GM04504 (cell line): ENCODE measurements at regions not wholly inside any gene's neighbourhood (a gene's known extent, or its start where the extent isn't known, plus 50 kb on each side); places are given as distances from the start of the nearest gene placed in this dataset.
"Not testable (repeated sequence)": the region's sequence is repeated elsewhere in the genome, so short reads cannot be mapped to it uniquely, and the experiment has no call there.

Experiments used
- DNase-seq: peaks from one replicate; pipeline ENCODE4 v3.0.0-alpha.2; 2012; ENCODE audit warnings: low read depth

DNA sequence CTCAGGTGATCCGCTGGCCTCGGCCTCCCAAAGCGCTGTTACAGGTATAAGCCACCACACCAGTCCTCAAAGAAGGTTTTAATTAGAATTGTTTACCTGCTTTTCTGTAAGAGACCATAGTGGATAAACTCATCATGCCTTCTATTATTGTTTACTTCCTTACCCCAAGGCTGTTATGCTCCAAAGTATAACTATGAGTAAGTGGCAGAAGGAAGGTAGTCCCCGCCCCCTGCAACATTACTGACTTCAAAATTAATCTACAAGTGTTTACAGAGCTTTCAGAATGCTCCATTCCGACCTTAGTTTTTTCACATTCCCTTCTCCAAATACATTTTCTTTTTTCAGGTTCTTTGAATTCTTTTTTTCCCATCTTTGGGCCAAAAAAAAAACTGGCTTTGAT lies 480.5 kb upstream of the NOX3 start:
- DNase-seq: no peak

DNA sequence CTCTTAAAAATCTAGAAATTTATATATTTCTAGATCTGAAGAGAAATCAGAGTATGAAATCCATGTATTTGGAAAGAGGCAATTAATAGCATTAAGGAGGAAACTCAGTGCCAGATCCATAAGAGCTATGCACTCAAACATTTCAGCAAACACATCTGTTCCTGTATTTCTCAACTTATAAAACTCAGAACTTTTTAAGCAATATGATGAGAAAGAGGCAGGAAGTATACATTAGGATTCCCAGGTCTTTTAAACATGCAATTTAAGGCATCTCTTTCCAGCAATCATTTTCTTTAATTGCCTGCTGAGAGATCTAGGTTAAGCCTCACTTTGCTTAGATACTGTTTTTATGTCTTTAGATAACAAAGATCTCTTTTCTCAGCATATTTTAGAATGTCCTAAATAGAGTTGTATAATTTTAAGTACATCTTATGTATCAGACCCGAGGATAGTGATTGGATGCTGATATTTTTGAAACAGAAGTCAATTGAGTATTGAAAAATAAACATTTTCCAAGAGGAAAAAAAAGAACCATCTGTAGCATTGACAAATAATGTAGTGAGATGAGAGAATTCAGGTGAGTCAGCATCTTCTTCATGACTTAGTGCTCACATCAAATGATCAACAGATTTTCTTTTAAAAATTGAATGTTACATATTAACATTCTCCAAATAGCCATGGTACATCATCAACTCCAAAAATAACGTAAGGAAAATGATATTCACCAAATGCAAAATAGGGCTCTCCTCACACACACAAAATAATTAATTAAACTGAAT lies 461.4 kb upstream of the NOX3 start:
- no peak for DNase-seq

DNA sequence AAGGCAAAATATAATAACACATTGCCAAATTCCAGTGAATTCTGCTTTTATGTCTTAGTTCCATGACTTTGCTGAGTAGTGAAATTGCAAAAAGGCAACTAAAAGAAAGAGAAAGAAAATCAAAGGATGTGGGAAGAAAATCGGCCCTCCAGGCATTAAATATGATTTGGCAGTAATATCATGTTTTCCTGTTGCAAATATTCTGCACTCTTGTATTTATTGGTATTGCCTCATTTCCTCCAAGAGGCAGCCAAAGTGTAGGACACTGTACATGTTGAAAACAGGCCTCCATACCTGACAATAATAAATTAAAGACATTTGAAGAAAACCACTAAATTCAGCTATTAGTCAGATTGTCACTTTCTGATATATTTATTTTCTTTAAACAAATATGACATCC lies 460.0 kb upstream of the NOX3 start:
- no peak for DNase-seq

DNA sequence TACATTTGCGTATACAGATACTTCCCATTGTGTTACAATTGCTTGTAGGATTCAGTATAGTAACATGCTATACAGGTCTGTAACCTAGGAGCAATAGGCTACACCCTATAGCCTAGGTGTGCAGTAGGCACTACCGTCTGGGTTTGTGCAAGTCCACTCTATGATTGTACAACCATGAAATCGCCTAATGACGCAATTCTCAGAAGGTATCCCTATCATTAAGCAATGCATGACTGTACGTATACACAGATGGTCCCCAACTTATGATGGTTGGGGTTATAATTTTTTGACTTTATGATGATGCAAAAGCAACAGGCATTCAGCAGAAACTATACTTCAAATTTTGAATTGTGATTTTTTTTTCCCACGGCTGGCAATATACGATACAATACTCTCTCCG lies 458.2 kb upstream of the NOX3 start:
- DNase-seq: no peak

DNA sequence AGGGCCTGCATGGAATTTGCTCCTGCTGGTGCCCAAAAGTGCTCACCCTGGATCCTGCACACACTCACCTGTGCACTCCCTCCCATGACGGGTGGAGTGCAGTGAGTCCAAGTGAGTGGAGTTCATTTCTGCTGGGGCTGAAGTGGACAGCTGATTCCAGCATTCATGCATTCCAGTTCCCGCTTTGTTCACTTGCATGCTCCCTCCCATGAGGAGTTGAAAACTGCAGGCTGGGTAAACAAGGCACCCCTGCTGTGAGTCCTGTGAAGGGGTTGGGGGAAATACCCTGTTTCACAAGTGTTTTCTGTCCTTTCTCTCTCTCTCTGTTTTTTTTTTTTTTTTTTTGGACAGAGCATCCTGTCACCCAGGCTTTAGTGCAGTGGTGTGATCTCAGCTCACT lies 454.1 kb upstream of the NOX3 start:
- no peak for DNase-seq

DNA sequence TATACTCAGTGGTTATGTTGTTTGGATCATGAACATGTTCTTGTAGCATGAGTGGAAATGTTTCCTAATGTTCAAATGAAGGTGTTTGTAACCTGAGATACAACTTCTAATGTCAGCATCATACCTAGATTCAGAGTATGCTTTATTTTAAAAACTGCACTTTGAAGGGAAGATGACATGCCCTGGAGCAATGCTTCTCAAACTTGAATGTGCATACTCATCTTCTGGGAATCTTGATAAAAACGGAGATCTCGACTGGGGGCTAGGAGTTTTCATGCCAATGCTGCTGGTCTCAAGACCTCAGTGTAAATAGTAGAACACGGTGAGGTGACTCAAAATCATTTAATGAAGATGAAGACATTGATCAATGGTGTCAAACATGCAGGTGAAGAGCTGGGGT lies 440.0 kb upstream of the NOX3 start:
- DNase-seq: no peak

DNA sequence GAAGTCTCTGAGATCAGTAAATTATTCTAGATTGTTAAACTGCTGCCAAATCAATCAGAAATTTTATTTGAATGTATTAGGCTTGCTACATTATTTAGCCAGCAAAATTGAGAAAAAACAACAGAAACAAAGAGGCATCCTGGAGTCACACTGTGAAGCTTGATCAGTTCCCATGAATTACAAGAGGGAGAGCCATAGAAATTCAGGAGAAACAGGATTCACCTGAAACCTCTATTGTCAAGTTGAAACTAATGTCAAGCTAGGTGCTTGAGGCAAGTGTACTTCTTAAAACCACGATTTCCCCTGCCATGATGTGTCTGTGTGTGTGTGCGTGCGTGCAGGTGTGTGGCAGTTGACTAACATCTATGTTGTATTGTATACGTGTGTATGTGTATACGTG lies 439.1 kb upstream of the NOX3 start:
- no peak for DNase-seq

DNA sequence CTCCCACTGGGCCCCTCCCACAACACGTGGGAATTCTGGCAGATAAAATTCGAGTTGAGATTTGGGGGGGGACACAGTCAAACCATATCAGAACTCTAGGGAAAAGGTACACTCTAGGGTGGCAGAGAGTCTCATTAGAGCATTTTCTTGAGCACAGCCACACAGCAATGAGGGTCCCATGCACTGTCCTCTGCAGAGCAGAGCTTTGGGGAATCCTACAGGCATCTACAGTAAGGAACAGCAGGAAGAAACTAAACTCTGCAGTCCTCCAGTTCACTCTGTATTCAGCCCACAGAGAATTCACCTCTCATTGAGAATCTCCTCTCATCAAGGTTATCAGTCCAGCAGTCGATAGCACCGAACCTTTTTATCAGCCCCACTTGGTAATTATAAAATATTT lies 438.6 kb upstream of the NOX3 start:
- no peak for DNase-seq

DNA sequence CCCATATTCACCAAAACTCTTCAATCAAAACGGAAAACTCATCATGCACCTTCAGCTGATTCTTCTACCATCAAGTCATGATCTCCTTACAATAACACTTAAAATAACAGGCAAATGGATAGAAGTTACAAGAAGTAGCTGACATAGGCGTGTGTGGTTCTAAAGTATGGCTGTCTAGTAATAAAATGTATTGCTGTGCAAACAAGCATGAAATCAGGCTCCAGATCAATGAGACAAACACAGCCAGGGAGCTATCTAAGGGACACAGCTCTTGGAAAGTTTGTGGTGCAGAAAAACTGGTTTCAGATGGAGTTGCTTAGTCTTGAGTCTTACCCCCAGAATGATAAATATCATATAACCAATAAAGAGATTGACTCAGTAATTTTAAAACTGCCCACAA lies 434.8 kb upstream of the NOX3 start:
- DNase-seq: no peak

DNA sequence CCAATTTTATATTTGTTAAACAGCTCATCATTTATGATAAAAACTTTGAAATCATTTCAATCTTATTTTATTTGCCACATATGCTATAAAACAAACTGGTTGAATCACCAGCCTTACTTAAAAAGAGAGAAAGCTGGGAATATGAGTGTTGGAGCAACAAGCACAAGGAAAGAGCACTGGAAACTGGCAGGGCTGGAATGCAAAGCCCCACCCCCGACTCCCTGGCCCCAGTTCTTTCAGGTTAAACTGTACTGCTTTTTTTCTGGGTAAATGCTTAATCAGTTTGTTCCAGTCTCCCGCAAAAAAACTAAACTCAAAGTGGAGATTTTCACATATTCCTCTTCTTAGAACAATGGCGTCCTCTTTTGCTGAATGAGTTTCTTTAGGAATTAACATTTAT lies 433.8 kb upstream of the NOX3 start:
- DNase-seq: no peak

DNA sequence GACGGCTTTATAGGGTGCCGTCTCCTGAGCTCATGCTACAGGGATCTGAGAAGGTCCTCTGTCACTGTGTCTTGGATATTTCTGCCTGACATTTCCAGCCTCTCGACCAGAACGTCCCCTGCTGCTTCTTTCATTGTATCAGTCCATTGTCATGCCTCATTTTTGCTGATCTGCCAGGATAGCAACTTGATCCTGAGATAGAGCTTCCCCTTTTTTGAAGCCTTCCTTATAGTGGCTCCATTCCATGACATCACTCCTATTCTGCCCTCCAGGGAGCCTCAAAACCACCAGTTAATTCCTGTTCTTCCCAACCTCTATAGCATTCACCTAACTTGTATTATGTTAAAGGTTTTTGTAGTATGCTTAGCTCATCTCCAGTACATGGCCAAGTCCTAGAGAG lies 431.8 kb upstream of the NOX3 start:
- DNase-seq: no peak

DNA sequence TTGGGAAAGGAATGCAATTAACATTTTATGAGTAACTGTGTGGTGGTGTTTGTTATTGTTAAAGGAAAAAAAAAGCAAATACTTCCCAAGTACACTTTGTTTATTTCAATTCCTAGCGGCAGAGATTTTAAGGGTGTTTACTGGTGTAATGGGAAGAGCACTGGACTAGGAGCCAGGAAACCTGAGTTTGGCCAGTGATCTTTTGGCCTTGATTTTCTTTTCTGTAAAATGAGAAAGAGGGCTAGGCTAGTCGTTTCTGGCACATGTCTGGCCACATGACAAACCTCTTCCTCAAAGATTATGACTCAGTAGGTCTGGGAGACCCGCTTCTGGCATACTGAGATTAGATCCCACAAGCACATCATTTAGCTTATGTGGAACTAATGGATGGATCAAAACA lies 428.1 kb upstream of the NOX3 start:
- DNase-seq: no peak

DNA sequence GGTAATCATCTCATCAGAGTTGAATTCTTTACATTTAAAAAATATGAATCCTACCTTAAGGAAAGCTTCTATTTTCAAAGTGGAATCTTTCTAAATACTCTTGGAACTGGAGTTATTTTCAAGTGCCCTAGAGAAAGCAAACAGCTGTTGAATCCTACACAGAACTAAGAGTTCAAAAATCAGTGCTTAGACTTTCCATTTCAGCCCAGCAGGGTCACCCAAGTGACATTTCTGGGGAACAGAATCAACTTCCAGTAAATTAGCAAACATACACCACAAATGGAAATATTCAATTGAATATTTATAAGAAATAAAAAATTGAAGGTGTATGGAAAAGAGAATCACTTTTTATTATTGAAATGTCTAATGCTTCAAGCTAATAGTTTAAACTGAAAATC lies 427.7 kb upstream of the NOX3 start:
- no peak for DNase-seq

DNA sequence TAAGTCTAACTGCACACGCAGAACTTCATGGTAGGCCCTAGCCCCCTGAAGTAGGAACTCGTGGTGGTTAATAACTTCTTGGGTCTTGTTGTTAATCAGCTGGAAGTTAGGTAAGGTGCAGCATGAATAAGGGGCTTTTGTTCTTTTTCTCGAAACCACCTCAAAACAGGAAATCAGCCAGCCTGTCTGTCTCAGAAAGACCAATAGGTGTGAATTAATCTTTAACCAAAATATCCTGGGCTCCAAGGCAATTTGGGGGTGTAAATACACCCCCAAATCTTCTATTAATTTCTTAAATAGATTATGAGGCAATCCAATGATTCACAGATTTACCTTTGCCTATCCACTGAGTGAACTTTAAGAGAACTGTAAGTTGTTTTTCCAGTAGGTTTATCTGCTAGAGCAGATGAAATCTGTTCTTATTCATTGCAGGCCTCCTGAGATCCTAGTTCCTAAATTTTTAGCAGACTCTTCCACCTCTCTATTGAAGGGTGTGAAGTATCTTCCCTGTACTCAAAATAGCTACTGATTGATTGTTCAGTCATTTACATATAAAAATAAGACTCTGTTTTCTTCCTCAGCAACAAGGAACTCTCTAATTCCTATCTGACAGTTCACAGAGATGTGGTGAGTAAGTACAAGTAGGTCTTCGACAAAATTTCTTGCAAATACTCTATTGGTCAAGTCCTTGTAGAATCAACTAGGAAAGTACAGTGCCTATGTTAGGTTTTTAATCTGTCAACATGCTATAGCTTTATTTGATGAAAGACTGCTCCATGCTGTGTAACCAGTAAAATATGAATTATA lies 427.1 kb upstream of the NOX3 start:
- DNase-seq: no peak

DNA sequence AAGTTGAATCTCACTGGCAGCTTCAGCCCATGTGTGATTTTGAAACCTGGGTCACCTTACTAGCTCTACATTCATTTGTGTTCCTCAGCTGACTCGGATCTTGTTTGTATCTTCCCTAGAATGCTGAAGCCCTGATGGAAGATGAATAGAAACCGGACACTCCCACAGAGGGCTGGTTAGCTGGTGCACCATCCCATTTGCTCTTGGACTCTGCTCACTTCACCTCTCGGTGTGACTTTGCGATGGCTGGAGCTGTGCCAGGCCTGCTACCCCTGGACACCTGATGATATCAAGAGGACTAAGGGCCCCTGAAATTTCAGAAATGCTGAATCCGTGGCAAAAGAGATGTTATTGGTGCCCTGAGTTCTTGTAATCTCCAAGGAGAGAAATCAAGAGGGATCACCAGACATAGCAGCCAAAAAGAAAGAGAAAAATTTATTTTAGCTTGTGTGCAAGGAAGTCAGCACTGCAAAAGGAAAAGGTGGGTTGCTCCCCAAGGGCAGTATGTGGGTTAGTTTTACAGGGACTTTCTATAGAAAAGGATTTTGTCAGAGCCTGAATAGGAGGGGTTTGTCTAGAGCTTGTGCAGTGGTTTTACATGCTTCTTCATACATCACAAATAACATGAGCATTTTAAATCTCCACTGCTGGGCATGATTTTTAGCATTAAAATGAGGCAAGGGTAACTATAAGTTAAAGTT lies 426.3 kb upstream of the NOX3 start:
- DNase-seq: no peak

DNA sequence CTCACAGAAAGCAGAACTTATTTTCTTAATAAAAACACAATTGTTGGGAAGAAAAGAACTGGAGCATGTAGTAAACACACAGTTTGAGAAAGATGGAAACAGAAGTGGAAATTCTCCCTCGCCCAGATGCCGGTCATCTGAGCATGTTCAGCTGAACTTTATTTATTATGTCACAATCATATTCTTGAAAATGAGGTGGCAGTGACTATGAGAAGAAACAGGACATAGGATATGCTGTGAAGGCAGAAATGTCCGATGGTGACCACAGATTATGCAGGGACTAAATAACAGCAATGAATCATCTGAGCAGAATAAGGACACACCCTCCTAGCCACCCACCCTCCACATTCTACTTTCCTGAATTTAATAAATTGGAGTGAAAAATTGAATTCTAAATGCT lies 425.3 kb upstream of the NOX3 start:
- DNase-seq: no peak

DNA sequence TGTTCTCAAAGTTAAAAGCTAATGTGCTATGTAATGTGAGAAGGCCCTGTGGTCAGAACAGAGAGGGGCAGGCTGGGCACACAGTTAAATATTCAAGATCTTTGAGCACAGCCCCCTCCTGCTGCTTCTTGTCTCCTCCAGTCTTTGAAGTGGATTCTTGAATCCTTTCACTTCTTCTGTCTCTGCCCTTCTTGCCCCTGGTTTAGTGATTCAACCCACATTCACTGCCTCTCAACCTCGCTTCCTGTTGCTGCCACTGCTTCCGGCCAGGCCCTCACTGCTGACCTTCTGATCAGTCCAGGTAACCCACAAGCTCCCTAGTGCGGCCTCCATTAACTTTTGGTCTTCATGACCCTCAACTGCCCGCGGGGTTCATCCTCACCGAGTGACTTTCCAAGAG lies 417.3 kb upstream of the NOX3 start:
- DNase-seq: no peak

DNA sequence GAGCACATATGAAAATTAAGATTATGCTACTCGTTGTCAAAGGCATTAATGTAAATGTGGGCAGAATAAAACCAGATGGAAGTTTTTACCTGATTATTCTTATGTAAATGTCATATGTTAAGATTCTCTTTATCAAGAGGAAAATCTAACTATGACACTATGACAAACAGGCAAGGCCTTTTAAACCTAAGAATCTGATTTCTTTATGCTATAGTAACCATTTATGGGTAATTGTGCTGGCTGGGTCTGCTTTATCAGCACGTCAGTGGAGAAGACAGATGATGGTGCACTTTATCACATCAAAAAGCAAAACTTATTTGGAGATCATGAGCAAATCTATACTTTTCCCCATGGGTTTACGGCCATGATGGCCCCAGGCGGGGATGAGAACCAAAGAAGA lies 412.0 kb upstream of the NOX3 start:
- DNase-seq: no peak

DNA sequence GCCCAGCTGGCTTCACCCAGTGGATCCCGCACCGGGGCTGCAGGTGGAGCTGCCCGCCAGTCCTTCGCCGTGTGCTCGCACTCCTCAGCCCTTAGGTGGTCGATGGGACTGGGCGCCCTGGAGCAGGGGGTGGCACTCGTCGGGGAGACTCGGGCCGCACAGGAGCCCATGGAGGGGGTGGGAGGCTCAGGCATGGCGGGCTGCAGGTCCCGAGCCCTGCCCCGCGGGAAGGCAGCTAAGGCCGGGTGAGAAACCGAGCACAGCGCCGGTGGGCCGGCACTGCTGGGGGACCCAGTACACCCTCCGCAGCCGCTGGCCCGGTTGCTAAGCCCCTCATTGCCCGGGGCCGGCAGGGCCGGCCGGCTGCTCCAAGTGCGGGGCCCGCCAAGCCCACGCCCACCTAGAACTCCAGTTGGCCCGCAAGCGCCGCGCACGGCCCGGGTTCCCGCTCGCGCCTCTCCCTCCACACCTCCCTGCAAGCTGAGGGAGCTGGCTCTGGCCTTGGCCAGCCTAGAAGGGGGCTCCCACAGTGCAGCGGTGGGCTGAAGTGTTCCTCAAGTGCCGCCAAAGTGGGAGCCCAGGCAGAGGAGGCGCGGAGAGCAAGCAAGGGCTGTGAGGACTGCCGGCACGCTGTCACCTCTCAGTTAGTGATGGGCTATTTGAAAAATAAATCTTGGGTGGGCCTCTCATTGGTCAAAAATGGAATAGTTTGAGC lies 411.2 kb upstream of the NOX3 start:
- not testable (repeated sequence) for DNase-seq

DNA sequence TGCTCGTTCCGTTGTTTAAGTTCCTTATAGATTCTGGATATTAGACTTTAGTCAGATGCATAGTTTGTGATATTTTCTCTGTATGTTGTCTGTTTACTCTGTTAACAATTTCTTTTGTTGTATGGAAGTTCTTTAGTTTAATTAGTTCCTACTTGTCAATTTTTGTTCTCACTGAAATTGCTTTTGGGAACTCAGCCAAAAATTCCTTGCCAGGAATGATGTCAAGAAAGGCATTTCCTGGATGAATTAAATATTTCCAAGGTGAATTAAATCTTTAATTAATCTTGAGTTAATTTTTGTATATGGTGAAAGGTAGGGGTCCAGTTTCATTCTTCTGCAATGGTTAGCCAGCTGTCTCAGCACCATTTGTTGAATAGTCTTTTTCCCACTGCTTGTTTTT lies 406.2 kb upstream of the NOX3 start:
- DNase-seq: no peak

DNA sequence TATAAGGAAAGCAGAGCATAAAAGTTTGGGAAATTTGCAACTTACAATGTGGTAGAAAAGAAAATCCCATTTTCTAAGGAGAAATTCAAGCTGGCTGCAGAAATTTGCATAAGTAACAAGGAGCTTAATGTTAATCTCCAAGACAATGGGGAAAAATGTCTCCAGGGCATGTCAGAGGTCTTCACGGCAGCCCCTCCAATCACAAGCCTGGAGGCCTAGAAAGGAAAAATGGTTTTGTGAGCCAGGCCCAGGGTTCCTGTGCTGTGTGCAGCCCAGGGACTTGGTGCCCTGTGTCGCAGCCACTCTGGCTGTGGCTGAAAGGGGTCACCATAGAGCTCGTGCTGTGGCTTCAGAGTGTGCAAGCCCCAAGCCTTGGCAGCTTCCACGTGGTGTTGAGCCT lies 403.3 kb upstream of the NOX3 start:
- not testable (repeated sequence) for DNase-seq

DNA sequence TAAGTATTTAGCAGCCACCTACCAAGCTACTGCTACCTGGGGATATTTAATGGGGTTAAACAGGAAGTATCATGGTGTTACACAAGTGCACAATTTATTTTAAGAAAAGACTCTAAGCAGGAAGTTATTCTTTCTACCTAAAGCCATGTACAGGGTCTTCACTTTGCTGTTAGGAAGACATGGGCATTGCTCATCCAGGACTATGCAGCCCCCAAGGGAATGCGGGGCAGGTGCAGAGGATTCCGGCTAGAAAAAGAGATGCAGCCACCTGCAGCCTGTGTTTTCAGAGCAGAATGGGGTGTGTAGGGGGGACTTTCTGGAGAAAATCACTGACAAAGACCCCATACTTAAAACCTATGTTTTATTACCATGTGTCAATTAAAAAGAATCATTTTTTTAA lies 399.1 kb upstream of the NOX3 start:
- DNase-seq: no peak

DNA sequence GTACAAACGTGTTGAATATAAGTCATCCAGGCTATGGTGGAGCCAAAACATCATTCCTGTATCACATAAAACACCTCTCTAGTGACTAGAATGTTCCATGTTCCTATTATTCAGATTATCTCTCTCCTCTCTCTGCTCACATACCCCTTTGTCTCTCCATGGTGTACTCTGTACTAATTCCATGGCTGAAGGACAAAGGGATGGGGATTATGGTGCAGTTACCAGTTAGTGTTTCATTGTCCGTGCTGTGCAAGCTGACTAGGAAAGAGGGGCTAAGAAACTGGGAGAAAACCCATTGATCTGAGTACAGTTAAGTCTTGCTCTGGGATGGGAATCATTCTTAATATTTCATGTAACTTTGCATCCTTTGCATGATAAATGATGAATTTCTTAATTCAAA lies 397.4 kb upstream of the NOX3 start:
- no peak for DNase-seq
